SK-N-SH treated with all-trans-retinoic acid at 6 μM for 48 hours (cell line): ENCODE measurements at regions not wholly inside any gene's neighbourhood (a gene's known extent, or its start where the extent isn't known, plus 50 kb on each side); places are given as distances from the start of the nearest gene placed in this dataset.

Source experiments
- CREB5 ChIP-seq: fragments of 250-450 bp; sonication (Bioruptor Pico); IDR thresholded peaks from 2 replicates; pipeline ENCODE4 v1.5.1; 2020; ENCODE audit warnings: low read depth, mild to moderate bottlenecking, moderate library complexity
- CSDC2 ChIP-seq: fragments of 250-450 bp; sonication (Bioruptor Pico); IDR thresholded peaks from 2 replicates; pipeline ENCODE4 v1.5.0; 2020; ENCODE audit warnings: mild to moderate bottlenecking, moderate library complexity
- ISL1 ChIP-seq: fragments of 250-450 bp; sonication (Bioruptor Pico); IDR thresholded peaks from 2 replicates; pipeline ENCODE4 v2.1.2; 2022; ENCODE audit warnings: mild to moderate bottlenecking, moderate library complexity
- PATZ1 ChIP-seq: fragments of 250-450 bp; sonication (Bioruptor Pico); IDR thresholded peaks from 2 replicates; pipeline ENCODE4 v1.8.0; 2020; ENCODE audit warnings: mild to moderate bottlenecking, moderate library complexity, borderline replicate concordance
- PPARA ChIP-seq: fragments of 250-450 bp; sonication (Bioruptor Pico); IDR thresholded peaks from 2 replicates; pipeline ENCODE4 v1.5.0; 2020; ENCODE audit warnings: mild to moderate bottlenecking, borderline replicate concordance
- RARB ChIP-seq: fragments of 250-450 bp; sonication (Bioruptor Pico); IDR thresholded peaks from 2 replicates; pipeline ENCODE4 v1.8.0; 2021; ENCODE audit warnings: mild to moderate bottlenecking, moderate library complexity
- SNAI2 ChIP-seq: fragments of 250-450 bp; sonication (Bioruptor Pico); IDR thresholded peaks from 2 replicates; pipeline ENCODE4 v1.5.0; 2020; ENCODE audit warnings: mild to moderate bottlenecking, moderate library complexity
- TSHZ2 ChIP-seq: fragments of 250-450 bp; sonication (Bioruptor Pico); IDR thresholded peaks from 2 replicates; pipeline ENCODE4 v1.5.0; 2020; ENCODE audit warnings: mild to moderate bottlenecking, moderate library complexity
- ZFP3 ChIP-seq: fragments of 250-450 bp; sonication (Bioruptor Pico); IDR thresholded peaks from 2 replicates; pipeline ENCODE4 v1.5.0; 2020; ENCODE audit warnings: mild to moderate bottlenecking, moderate library complexity
- ZFP30 ChIP-seq: fragments of 450-650 bp; formaldehyde crosslinking; IDR thresholded peaks from 2 replicates; pipeline ENCODE4 v1.5.0; 2022; ENCODE audit warnings: mild to moderate bottlenecking, moderate library complexity
- ZNF8 ChIP-seq: fragments of 450-650 bp; formaldehyde crosslinking; IDR thresholded peaks from 2 replicates; pipeline ENCODE4 v1.5.0; 2020; ENCODE audit warnings: mild to moderate bottlenecking, moderate library complexity

GRCh38 chrX:39782276-39782675 lies 315.5 kb downstream of the BCOR start:
- TF ChIP-seq TSHZ2 (CRISPR knock-in tag), result no peak
- no peak for TF ChIP-seq CSDC2 (CRISPR knock-in tag)
- TF ChIP-seq ISL1 (CRISPR knock-in tag), result no peak
- no peak for TF ChIP-seq CREB5 (CRISPR knock-in tag)
- no peak for TF ChIP-seq RARB (CRISPR knock-in tag)
- no peak for TF ChIP-seq PPARA (CRISPR knock-in tag)
- no peak for TF ChIP-seq SNAI2 (CRISPR knock-in tag)
- no peak for TF ChIP-seq ZFP30 (CRISPR knock-in tag)
- no peak for TF ChIP-seq ZFP3 (CRISPR knock-in tag)
- no peak for TF ChIP-seq ZNF8
- no peak for TF ChIP-seq PATZ1 (CRISPR knock-in tag)
